ENCODE measurements at regions not wholly inside any gene's neighbourhood (a gene's known extent, or its start where the extent isn't known, plus 50 kb on each side); places are given as distances from the start of the nearest gene placed in this dataset.

GRCh38 chr4:59689149-59689548 is 1511.0 kb upstream of the ADGRL3 start:
- TF ChIP-seq, protein P1, sequence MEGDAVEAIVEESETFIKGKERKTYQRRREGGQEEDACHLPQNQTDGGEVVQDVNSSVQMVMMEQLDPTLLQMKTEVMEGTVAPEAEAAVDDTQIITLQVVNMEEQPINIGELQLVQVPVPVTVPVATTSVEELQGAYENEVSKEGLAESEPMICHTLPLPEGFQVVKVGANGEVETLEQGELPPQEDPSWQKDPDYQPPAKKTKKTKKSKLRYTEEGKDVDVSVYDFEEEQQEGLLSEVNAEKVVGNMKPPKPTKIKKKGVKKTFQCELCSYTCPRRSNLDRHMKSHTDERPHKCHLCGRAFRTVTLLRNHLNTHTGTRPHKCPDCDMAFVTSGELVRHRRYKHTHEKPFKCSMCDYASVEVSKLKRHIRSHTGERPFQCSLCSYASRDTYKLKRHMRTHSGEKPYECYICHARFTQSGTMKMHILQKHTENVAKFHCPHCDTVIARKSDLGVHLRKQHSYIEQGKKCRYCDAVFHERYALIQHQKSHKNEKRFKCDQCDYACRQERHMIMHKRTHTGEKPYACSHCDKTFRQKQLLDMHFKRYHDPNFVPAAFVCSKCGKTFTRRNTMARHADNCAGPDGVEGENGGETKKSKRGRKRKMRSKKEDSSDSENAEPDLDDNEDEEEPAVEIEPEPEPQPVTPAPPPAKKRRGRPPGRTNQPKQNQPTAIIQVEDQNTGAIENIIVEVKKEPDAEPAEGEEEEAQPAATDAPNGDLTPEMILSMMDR (IDR thresholded peaks at IDR 0.05) = no peak
- TF ChIP-seq JUN (CRISPR knock-in tag; IDR thresholded peaks at IDR 0.05) (no peak), E2F5 (CRISPR knock-in tag; IDR thresholded peaks at IDR 0.05) (no peak), USF1 (CRISPR knock-in tag; IDR thresholded peaks at IDR 0.05) (no peak), CREB1 (CRISPR knock-in tag; IDR thresholded peaks at IDR 0.05) (no peak), CBFB (CRISPR knock-in tag; IDR thresholded peaks at IDR 0.05; ENCODE audit: low read depth) (no peak), RORB (CRISPR knock-in tag; IDR thresholded peaks at IDR 0.05) (no peak), ARID4B (CRISPR knock-in tag; IDR thresholded peaks at IDR 0.05; ENCODE audit: borderline replicate concordance) (no peak), ATF6 (CRISPR knock-in tag; IDR thresholded peaks at IDR 0.05) (no peak)
- TF ChIP-seq, protein P2, sequence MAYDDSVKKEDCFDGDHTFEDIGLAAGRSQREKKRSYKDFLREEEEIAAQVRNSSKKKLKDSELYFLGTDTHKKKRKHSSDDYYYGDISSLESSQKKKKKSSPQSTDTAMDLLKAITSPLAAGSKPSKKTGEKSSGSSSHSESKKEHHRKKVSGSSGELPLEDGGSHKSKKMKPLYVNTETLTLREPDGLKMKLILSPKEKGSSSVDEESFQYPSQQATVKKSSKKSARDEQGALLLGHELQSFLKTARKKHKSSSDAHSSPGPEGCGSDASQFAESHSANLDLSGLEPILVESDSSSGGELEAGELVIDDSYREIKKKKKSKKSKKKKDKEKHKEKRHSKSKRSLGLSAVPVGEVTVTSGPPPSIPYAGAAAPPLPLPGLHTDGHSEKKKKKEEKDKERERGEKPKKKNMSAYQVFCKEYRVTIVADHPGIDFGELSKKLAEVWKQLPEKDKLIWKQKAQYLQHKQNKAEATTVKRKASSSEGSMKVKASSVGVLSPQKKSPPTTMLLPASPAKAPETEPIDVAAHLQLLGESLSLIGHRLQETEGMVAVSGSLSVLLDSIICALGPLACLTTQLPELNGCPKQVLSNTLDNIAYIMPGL (CRISPR knock-in tag; IDR thresholded peaks at IDR 0.05) = no peak
- TF ChIP-seq, protein P3, sequence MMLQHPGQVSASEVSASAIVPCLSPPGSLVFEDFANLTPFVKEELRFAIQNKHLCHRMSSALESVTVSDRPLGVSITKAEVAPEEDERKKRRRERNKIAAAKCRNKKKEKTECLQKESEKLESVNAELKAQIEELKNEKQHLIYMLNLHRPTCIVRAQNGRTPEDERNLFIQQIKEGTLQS (CRISPR knock-in tag; conservative IDR thresholded peaks at IDR 0.05) = no peak

Measured in WTC11 (cell line).